HCT116 (cell line): ENCODE measurements at regions not wholly inside any gene's neighbourhood (a gene's known extent, or its start where the extent isn't known, plus 50 kb on each side); places are given as distances from the start of the nearest gene placed in this dataset.

ENCODE experiments used
- ATAC-seq: fragments of 200-7000 bp; cut with Tn5 transposase; 2 replicates; pipeline ENCODE4 v1.9.1; 2020; ENCODE audit warnings: mild to moderate bottlenecking, moderate library complexity
- BruUV-seq: library from RNA; stranded (reverse); fragments of 400-500 nt; replicated peaks from 2 replicates; lab custom pipeline; 2021; lab: Mats Ljungman, UMichigan
- CTCF ChIA-PET: fragments of 300-600 bp; sonication (Branson Sonifier 250); formaldehyde crosslinking; loops from one replicate; lab custom pipeline; 2021; ENCODE audit warnings: antibody characterized with exemption; lab: Charles Lee
- POLR2A ChIA-PET: fragments of 300-600, 350-600 bp; sonication (Branson Sonifier 250); formaldehyde crosslinking; loops from one replicate; lab custom pipeline; 2021; ENCODE audit warnings: antibody characterized with exemption; lab: Charles Lee
- RAD21 ChIA-PET, 2 experiments: fragments of 300-600 bp; sonication (Branson Sonifier 250); formaldehyde crosslinking; loops; one replicate each; lab custom pipeline; 2023; ENCODE audit warnings: low total read pairs in 2 of 2; ENCODE audit not compliant: uncharacterized antibody in 2 of 2, unreplicated experiment in 2 of 2, low non-redundant PET in 1 of 2; lab: Charles Lee
- DNase-seq: peaks from one replicate; pipeline ENCODE4 v3.0.0-alpha.2; 2010; ENCODE audit warnings: low read depth, low spot score
- H2AFZ ChIP-seq: fragments of 200-600 bp; shearing (Covaris generic), sonication (generic); 2 replicates; pipeline ENCODE4 v1.6.1; 2017; ENCODE audit warnings: low read depth, mixed run types, mixed read lengths, antibody characterized with exemption, low read length; ENCODE audit not compliant: poor library complexity, severe bottlenecking
- H3K27ac ChIP-seq: 2 replicates; pipeline ENCODE4 v1.5.1; 2012; ENCODE audit warnings: low read depth, low read length
- H3K27me3 ChIP-seq: fragments of 200-600 bp; sonication (generic); 2 replicates; pipeline ENCODE4 v1.6.1; 2016; ENCODE audit warnings: mixed run types, low read length, mixed read lengths; ENCODE audit not compliant: insufficient read depth
- H3K36me3 ChIP-seq, 2 experiments: fragments of 200-500 bp in 1 of 2; fragments of 200-600 bp in 1 of 2; sonication (Bioruptor generic) in 1 of 2; sonication (generic) in 1 of 2; 2 replicates each; pipeline versions ENCODE4 v1.5.1 to v1.6.1; 2014 to 2016; ENCODE audit warnings: low read length in 2 of 2, inconsistent platforms in 1 of 2, mixed read lengths in 1 of 2, mixed run types in 1 of 2; ENCODE audit not compliant: insufficient read depth in 2 of 2, control insufficient read depth in 1 of 2
- H3K4me1 ChIP-seq, 2 experiments: fragments of 200-600 bp in 1 of 2; sonication (generic) in 1 of 2; 2 replicates each; pipeline versions ENCODE4 v1.5.1 to v1.6.1; 2012 to 2017; ENCODE audit warnings: low read length in 2 of 2, inconsistent platforms in 1 of 2, mild to moderate bottlenecking in 1 of 2, mixed read lengths in 1 of 2, mixed run types in 1 of 2, moderate library complexity in 1 of 2; ENCODE audit not compliant: insufficient read depth in 2 of 2, control insufficient read depth in 1 of 2
- H3K4me2 ChIP-seq: fragments of 200-600 bp; sonication (generic); 2 replicates; pipeline ENCODE4 v1.6.1; 2017; ENCODE audit warnings: mixed run types, low read length, mixed read lengths
- H3K4me3 ChIP-seq, 2 experiments: fragments of 200-600 bp in 1 of 2; sonication (generic) in 1 of 2; replicated peaks in 1 of 2; 2 replicates each; pipeline ENCODE4 v1.5.1; 2011 to 2016; ENCODE audit warnings: low read length in 2 of 2, control low read depth in 1 of 2, low read depth in 1 of 2, mild to moderate bottlenecking in 1 of 2, mixed read lengths in 1 of 2, mixed run types in 1 of 2
- H3K79me2 ChIP-seq: fragments of 200-600 bp; sonication (generic); 2 replicates; pipeline ENCODE4 v1.6.1; 2017; ENCODE audit warnings: mild to moderate bottlenecking, mixed run types, low read length, moderate library complexity, mixed read lengths; ENCODE audit not compliant: insufficient read depth
- H3K9ac ChIP-seq: fragments of 200-600 bp; sonication (generic); 2 replicates; pipeline ENCODE4 v1.6.1; 2016; ENCODE audit warnings: low read length, mixed read lengths
- H3K9me2 ChIP-seq: fragments of 200-600 bp; sonication (generic), shearing (Covaris generic); 2 replicates; pipeline ENCODE4 v1.6.1; 2017; ENCODE audit warnings: mixed run types, mild to moderate bottlenecking, moderate library complexity; ENCODE audit not compliant: insufficient read depth
- H3K9me3 ChIP-seq, 2 experiments: fragments of 200-500 bp in 1 of 2; fragments of 200-600 bp in 1 of 2; sonication (Bioruptor generic) in 1 of 2; sonication (generic) in 1 of 2; 2 replicates each; pipeline ENCODE4 v1.6.1; 2014 to 2017; ENCODE audit warnings: low read length in 2 of 2, mixed read lengths in 2 of 2, inconsistent platforms in 1 of 2, low read depth in 1 of 2, mild to moderate bottlenecking in 1 of 2, mixed run types in 1 of 2, moderate library complexity in 1 of 2; ENCODE audit not compliant: control insufficient read depth in 1 of 2, insufficient read depth in 1 of 2
- H4K20me1 ChIP-seq: fragments of 200-600 bp; sonication (generic), shearing (Covaris generic); 2 replicates; pipeline ENCODE4 v1.6.1; 2017; ENCODE audit warnings: mixed run types, mild to moderate bottlenecking, moderate library complexity; ENCODE audit not compliant: insufficient read depth
- CTCF ChIP-seq, 3 experiments: fragments of 200-600 bp in 1 of 3; sonication (generic) in 1 of 3; IDR thresholded peaks in 2 of 3; conservative IDR thresholded peaks in 1 of 3; 2 replicates each; pipeline ENCODE4 v1.5.1; 2012 to 2017; ENCODE audit warnings: low read depth in 2 of 3, low read length in 2 of 3, antibody characterized with exemption in 1 of 3, borderline replicate concordance in 1 of 3, control low read depth in 1 of 3, mild to moderate bottlenecking in 1 of 3, mixed read lengths in 1 of 3, mixed run types in 1 of 3, moderate library complexity in 1 of 3; ENCODE audit not compliant: insufficient read depth in 1 of 3
- EGR1 ChIP-seq: IDR thresholded peaks from 2 replicates; pipeline ENCODE4 v1.6.1; 2012; ENCODE audit warnings: low read depth
- ELF1 ChIP-seq: IDR thresholded peaks from 2 replicates; pipeline ENCODE4 v1.6.1; 2012; ENCODE audit warnings: low read depth, borderline replicate concordance
- EZH2 ChIP-seq: fragments of 200-600 bp; sonication (generic); IDR thresholded peaks from 2 replicates; pipeline ENCODE4 v1.6.1; 2017; ENCODE audit warnings: antibody characterized with exemption, mixed run types
- EZH2phosphoT487 ChIP-seq: fragments of 200-600 bp; IDR thresholded peaks from 2 replicates; pipeline ENCODE4 v1.6.1; 2018; ENCODE audit warnings: antibody characterized with exemption, borderline replicate concordance
- JUND ChIP-seq: IDR thresholded peaks from 2 replicates; pipeline ENCODE4 v1.6.1; 2012
- MAX ChIP-seq: IDR thresholded peaks from 2 replicates; pipeline ENCODE4 v1.6.1; 2012
- POLR2A ChIP-seq: IDR thresholded peaks from 2 replicates; pipeline ENCODE4 v1.7.0; 2011; ENCODE audit warnings: borderline replicate concordance; ENCODE audit not compliant: insufficient read depth, insufficient read length; ENCODE audit errors: extremely low read depth
- REST ChIP-seq: IDR thresholded peaks from 2 replicates; pipeline ENCODE4 v1.6.1; 2012; ENCODE audit warnings: low read depth
- SIN3A ChIP-seq: IDR thresholded peaks from 2 replicates; pipeline ENCODE4 v1.6.1; 2012; ENCODE audit warnings: low read depth
- SP1 ChIP-seq: IDR thresholded peaks from 2 replicates; pipeline ENCODE4 v1.6.1; 2012; ENCODE audit warnings: low read depth
- TCF7L2 ChIP-seq: IDR thresholded peaks from 2 replicates; pipeline ENCODE4 v1.7.0; 2011; ENCODE audit warnings: borderline replicate concordance, inconsistent platforms; ENCODE audit not compliant: insufficient read depth, insufficient read length; ENCODE audit errors: extremely low read depth
- YY1 ChIP-seq: IDR thresholded peaks from 2 replicates; pipeline ENCODE4 v1.6.1; 2011; ENCODE audit warnings: low read length, low read depth, moderate library complexity, mild to moderate bottlenecking; ENCODE audit not compliant: insufficient replicate concordance; ENCODE audit errors: extremely low read depth
- ZNF274 ChIP-seq: fragments of 200-500 bp; sonication (Bioruptor generic); IDR thresholded peaks from 2 replicates; pipeline ENCODE4 v1.6.1; 2014; ENCODE audit warnings: mild to moderate bottlenecking, low read depth, low read length, inconsistent platforms
- intact Hi-C: fragments of 100-400 bp; cut with micrococcal nuclease; formaldehyde crosslinking; loops from 2 replicates; pipeline ENCODE4 v1.10.0; 2022

- Histone ChIP-seq H4K20me1 (no peaks in the 10 kb centered on the region), H3K4me1 (no peaks in the 10 kb centered on the region), H3K27me3 (no peaks in the 10 kb centered on the region), H3K9ac (no peak overlapping the region), H3K4me3 (no peak overlapping the region), H3K4me2 (no peak overlapping the region), H3K36me3 (no peaks in the 10 kb centered on the region), H3K27ac (no peak overlapping the region), H3K9me3 (no peaks in the 10 kb centered on the region), H3K9me2 (no peaks in the 10 kb centered on the region), H2AFZ (no peak overlapping the region), H3K79me2 (no peaks in the 10 kb centered on the region)
- DNase-seq (no peak), ATAC-seq (no peak)
- POLR2A ChIA-PET, result no interaction called here
- TF ChIP-seq MAX, result no peak
- no peak for TF ChIP-seq YY1
- no peak for TF ChIP-seq JUND
- no TSS peak for BruUV-seq
- CTCF ChIA-PET, result no interaction called here
- RAD21 ChIA-PET, result no interaction called here
- intact Hi-C loops, result no loop called here
Observed at GRCh38 chr13:28550721-28551497, 56.0 kb upstream of the FLT1 start.

- BruUV-seq, result no TSS peak
- DNase-seq, result no peak
- H3K9me3 ChIP-seq, result no peaks in the 10 kb centered on the region
- H3K9me2 ChIP-seq, result no peaks in the 10 kb centered on the region
- CTCF ChIA-PET, result no interaction called here
- intact Hi-C loops, result no loop called here
- no peak overlapping the region for H2AFZ ChIP-seq
- RAD21 ChIA-PET, result no interaction called here
- H3K4me2 ChIP-seq, result no peak overlapping the region
- H3K4me3 ChIP-seq, result no peak overlapping the region
- no peak for ATAC-seq
- H3K9ac ChIP-seq, result no peak overlapping the region
- POLR2A ChIA-PET, result no interaction called here
- no peaks in the 10 kb centered on the region for H3K79me2 ChIP-seq
- H3K36me3 ChIP-seq, result no peaks in the 10 kb centered on the region
- H4K20me1 ChIP-seq, result no peaks in the 10 kb centered on the region
- H3K27ac ChIP-seq, result no peak overlapping the region
- no peaks in the 10 kb centered on the region for H3K4me1 ChIP-seq
- no peaks in the 10 kb centered on the region for H3K27me3 ChIP-seq
- TF ChIP-seq EZH2phosphoT487 (no peak), EGR1 (no peak), CTCF (IDR thresholded peaks at IDR 0.05 in 2 of 3, conservative IDR thresholded peaks at IDR 0.05 in 1 of 3; ENCODE audit: borderline replicate concordance in 1 of 3, insufficient read depth in 1 of 3, low read depth in 2 of 3, low read length in 2 of 3) (no peak), REST (no peak), POLR2A (no peak), ELF1 (no peak), ZNF274 (no peak), TCF7L2 (no peak), SP1 (no peak), JUND (no peak), MAX (no peak), SIN3A (no peak), EZH2 (no peak)
Observed at GRCh38 chr13:28550091-28550490, 55.2 kb upstream of the FLT1 start.
